ENCODE measurements at regions not wholly inside any gene's neighbourhood (a gene's known extent, or its start where the extent isn't known, plus 50 kb on each side); places are given as distances from the start of the nearest gene placed in this dataset.

DNA sequence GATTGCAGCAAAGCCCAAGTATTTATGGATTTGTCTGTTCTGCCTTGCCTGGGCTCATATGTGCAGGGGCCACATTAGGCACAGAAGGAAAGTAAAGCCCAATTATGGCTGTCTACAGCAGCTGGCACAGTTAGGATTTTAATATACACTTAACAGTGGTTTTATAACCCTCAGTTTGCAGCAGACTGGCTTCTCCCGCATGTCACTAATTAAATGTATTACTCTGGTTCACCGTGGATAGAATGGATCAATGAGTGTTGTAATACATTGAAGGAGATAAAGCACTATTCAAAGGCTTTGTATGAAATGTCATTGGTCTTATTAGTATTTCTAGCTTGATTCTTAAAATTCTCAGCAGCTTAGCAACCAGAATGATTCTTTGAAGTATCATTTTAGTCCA, 320.2 kb downstream of the KCNS3 start:
- TF ChIP-seq EZH2 (IDR thresholded peaks at IDR 0.05; ENCODE audit: low read length): no peak
- TF ChIP-seq, protein P1, sequence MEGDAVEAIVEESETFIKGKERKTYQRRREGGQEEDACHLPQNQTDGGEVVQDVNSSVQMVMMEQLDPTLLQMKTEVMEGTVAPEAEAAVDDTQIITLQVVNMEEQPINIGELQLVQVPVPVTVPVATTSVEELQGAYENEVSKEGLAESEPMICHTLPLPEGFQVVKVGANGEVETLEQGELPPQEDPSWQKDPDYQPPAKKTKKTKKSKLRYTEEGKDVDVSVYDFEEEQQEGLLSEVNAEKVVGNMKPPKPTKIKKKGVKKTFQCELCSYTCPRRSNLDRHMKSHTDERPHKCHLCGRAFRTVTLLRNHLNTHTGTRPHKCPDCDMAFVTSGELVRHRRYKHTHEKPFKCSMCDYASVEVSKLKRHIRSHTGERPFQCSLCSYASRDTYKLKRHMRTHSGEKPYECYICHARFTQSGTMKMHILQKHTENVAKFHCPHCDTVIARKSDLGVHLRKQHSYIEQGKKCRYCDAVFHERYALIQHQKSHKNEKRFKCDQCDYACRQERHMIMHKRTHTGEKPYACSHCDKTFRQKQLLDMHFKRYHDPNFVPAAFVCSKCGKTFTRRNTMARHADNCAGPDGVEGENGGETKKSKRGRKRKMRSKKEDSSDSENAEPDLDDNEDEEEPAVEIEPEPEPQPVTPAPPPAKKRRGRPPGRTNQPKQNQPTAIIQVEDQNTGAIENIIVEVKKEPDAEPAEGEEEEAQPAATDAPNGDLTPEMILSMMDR (optimal IDR thresholded peaks at IDR 0.05 in 1 of 3, IDR thresholded peaks at IDR 0.05 in 1 of 3, conservative IDR thresholded peaks at IDR 0.05 in 1 of 3; ENCODE audit: extremely low read depth in 1 of 3, insufficient read depth in 2 of 3, low read length in 3 of 3): no peak
- dilution Hi-C loops (cut with MboI; ENCODE audit: extremely low pct_ligation_motif_present, low sequenced_read_pairs): no loop called here
- Histone ChIP-seq H3K4me1 (ENCODE audit: control insufficient read depth, extremely low read depth, insufficient read depth, low read length) (no peaks in the 10 kb centered on the region), H4K20me1 (ENCODE audit: control insufficient read depth, extremely low read depth, insufficient read depth, low read length) (no peaks in the 10 kb centered on the region), H3K9me3 (ENCODE audit: control insufficient read depth, low read depth, low read length) (no peaks in the 10 kb centered on the region), H2AFZ (ENCODE audit: control insufficient read depth, low read length) (no peak overlapping the region), H3K79me2 (ENCODE audit: control insufficient read depth, insufficient read depth, low read length) (no peaks in the 10 kb centered on the region), H3K27me3 (ENCODE audit: control insufficient read depth, extremely low read depth, insufficient read depth, low read length) (no peaks in the 10 kb centered on the region), H3K36me3 (ENCODE audit: control insufficient read depth in 2 of 2, extremely low read depth in 1 of 2, insufficient read depth in 2 of 2, low read length in 2 of 2) (no peaks in the 10 kb centered on the region), H3K4me3 (ENCODE audit: control insufficient read depth in 2 of 3, extremely low read depth in 1 of 3, insufficient read depth in 2 of 3, low read depth in 1 of 3, low read length in 3 of 3) (no peak overlapping the region), H3K27ac (ENCODE audit: control insufficient read depth, insufficient read depth, low read length) (no peak overlapping the region), H3K9me1 (ENCODE audit: control insufficient read depth, extremely low read depth, insufficient read depth, low read length) (no peaks in the 10 kb centered on the region), H3K9ac (ENCODE audit: control insufficient read depth, extremely low read depth, insufficient read depth, low read length) (no peak overlapping the region), H3K4me2 (ENCODE audit: control insufficient read depth, extremely low read depth, insufficient read depth, low read depth, low read length) (no peak overlapping the region)
- DNase-seq (ENCODE audit: low read depth, low spot score) (no peak), FAIRE-seq (no peak)

- Histone ChIP-seq H3K79me2 (ENCODE audit: control insufficient read depth, insufficient read depth, low read length) (no peaks in the 10 kb centered on the region), H3K27me3 (ENCODE audit: control insufficient read depth, extremely low read depth, insufficient read depth, low read length) (no peaks in the 10 kb centered on the region), H3K36me3 (ENCODE audit: control insufficient read depth in 2 of 2, extremely low read depth in 1 of 2, insufficient read depth in 2 of 2, low read length in 2 of 2) (no peaks in the 10 kb centered on the region), H3K27ac (ENCODE audit: control insufficient read depth, insufficient read depth, low read length) (no peak overlapping the region), H2AFZ (ENCODE audit: control insufficient read depth, low read length) (no peak overlapping the region), H3K9me3 (ENCODE audit: control insufficient read depth, low read depth, low read length) (no peaks in the 10 kb centered on the region), H3K9me1 (ENCODE audit: control insufficient read depth, extremely low read depth, insufficient read depth, low read length) (no peaks in the 10 kb centered on the region), H3K4me2 (ENCODE audit: control insufficient read depth, extremely low read depth, insufficient read depth, low read depth, low read length) (no peak overlapping the region), H3K9ac (ENCODE audit: control insufficient read depth, extremely low read depth, insufficient read depth, low read length) (no peak overlapping the region), H4K20me1 (ENCODE audit: control insufficient read depth, extremely low read depth, insufficient read depth, low read length) (no peaks in the 10 kb centered on the region), H3K4me1 (ENCODE audit: control insufficient read depth, extremely low read depth, insufficient read depth, low read length) (no peaks in the 10 kb centered on the region), H3K4me3 (ENCODE audit: control insufficient read depth in 2 of 3, extremely low read depth in 1 of 3, insufficient read depth in 2 of 3, low read depth in 1 of 3, low read length in 3 of 3) (no peak overlapping the region)
- dilution Hi-C loops (cut with MboI; ENCODE audit: extremely low pct_ligation_motif_present, low sequenced_read_pairs): no loop called here
- no peak for FAIRE-seq
- DNase-seq (ENCODE audit: low read depth, low spot score): no peak
- no peak for TF ChIP-seq EZH2 (IDR thresholded peaks at IDR 0.05; ENCODE audit: low read length)
- TF ChIP-seq, protein P1 (optimal IDR thresholded peaks at IDR 0.05 in 1 of 3, IDR thresholded peaks at IDR 0.05 in 1 of 3, conservative IDR thresholded peaks at IDR 0.05 in 1 of 3; ENCODE audit: extremely low read depth in 1 of 3, insufficient read depth in 2 of 3, low read length in 3 of 3): no peak
Observed at GRCh38 chr2:18194161-18194560, 315.7 kb downstream of the KCNS3 start.

All from keratinocyte (primary cell).